ENCODE measurements at regions not wholly inside any gene's neighbourhood (a gene's known extent, or its start where the extent isn't known, plus 50 kb on each side); places are given as distances from the start of the nearest gene placed in this dataset.
A peak's percentile ranks its signal among the peaks of the same experiment; 100 is the strongest.

DNA sequence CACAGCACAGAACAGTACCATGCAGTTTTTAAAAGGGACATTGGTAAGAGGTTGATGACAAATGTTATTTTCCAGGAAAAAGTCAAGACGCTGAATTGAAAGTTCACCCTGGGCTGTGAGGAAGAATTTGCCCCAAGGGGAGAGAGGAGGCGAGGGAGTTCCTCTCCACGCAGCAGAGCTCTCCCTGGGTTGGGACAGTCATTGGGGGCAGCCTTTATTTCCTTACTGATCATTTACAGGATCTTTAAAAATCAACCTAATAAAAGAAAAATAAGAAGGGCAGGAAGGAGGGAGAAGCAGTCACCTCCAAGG lies 49.9 kb upstream of the WNT7B start:
- Histone ChIP-seq H3K4me1 (ENCODE audit: control insufficient read depth, insufficient read depth, low read length) (peaks cover 4% of the 10 kb centered on the region), H3K27me3 (replicated peaks; ENCODE audit: control insufficient read depth, insufficient read depth, low read length) (no peaks in the 10 kb centered on the region), H3K9me3 (ENCODE audit: control insufficient read depth, low read length) (no peaks in the 10 kb centered on the region), H3K4me3 (ENCODE audit: low read length) (peak overlapping the region; percentile 79), H3K9ac (ENCODE audit: low read length) (peak overlapping the region; percentile 81), H3K36me3 (ENCODE audit: control insufficient read depth, insufficient read depth, low read length, severe bottlenecking) (no peaks in the 10 kb centered on the region)
- no peak for DNase-seq (ENCODE audit: low read depth)

DNA sequence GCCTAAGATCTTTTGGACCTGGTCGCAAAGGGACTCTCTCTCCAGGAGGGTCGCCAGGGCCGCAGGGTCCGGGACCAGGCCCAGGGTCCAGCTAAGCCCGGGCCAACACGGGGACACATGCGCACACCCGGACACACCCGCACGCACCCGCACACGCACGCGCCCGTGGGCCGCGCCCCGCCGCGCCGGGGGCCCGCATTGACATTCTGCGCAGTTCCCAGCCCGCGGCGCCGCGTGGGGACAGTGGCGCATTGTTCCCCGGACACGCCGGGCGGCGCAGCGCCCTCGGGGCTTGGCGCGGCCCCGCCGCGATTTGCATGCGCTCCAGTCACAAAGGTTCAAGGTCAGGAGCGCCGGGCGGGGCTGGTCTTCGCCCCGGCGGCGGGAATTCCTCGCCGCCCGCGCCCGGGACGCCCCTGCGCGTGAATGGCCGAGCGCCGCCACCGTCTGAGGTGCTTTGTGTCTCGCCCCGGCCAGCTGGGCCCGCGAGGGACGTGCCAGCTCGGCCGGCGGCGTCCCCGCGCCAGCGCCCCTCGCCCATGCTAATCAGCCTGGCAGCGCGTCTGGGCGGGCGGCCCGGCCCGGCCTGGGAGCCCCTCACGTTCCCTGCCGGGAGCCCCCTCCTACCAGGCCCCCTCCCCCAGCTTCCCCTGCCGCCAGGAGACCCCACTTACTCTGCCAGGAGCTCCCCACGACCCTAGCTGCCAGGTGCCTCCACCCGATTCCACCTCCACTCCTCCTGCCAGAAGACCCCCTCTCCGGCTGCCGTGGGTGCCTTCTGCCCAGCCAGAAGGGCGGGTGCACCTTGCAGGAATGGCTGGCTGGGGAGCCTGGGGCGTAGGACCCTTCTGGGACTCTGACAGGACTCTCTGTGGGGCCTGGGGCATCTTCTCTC lies 50.5 kb upstream of the WNT7B start:
- peak; percentile 63 for DNase-seq (ENCODE audit: low read depth)
- Histone ChIP-seq H3K9ac (ENCODE audit: low read length) (peak overlapping the region; percentile 81), H3K9me3 (ENCODE audit: control insufficient read depth, low read length) (no peaks in the 10 kb centered on the region), H3K36me3 (ENCODE audit: control insufficient read depth, insufficient read depth, low read length, severe bottlenecking) (no peaks in the 10 kb centered on the region), H3K4me1 (ENCODE audit: control insufficient read depth, insufficient read depth, low read length) (peaks cover 4% of the 10 kb centered on the region), H3K27me3 (replicated peaks; ENCODE audit: control insufficient read depth, insufficient read depth, low read length) (no peaks in the 10 kb centered on the region), H3K4me3 (ENCODE audit: low read length) (peak overlapping the region; percentile 79)

DNA sequence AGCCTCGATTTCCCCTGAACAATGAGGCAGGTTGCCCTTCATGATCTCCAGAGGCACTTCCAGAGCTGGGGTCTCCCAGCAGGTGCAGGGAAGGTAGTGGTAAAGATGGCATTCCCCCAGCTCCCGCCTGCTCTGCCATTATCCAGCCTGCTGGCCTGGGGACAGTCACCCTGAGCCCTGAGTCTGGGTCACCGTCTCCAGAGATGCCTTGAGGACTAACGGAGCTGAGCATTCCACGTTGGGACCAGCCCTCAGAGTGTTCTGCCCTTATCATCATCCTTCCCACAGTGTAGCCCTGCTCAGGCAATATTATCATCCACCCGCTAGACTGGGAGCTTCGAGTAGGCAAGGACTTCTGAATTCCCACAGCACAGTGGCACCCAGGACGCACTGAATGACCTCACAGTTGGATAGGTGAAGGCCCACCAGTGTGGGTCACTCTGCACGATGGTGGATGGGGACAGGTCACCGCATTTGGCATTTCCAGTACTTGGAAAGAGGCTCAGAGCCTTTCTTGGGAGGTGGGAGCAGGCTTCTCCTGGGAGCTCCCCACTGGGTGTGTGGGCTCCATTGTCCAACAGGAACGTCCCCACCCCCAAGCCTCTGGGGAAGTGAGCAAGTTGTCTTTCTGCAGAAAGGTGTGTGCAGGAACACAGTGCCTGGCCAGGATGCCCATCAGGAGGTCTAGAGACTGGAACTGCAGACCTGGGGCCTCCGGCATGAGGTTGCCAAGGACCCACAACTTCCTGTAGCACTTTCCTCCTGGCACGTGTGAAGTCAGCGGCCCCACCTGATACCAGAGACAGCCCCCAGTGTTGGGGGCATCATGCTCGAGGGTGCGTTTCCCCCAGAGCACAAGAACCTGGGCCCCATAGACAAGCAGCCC lies 51.4 kb upstream of the WNT7B start:
- Histone ChIP-seq H3K4me1 (ENCODE audit: control insufficient read depth, insufficient read depth, low read length) (peaks cover 4% of the 10 kb centered on the region), H3K36me3 (ENCODE audit: control insufficient read depth, insufficient read depth, low read length, severe bottlenecking) (no peaks in the 10 kb centered on the region), H3K9me3 (ENCODE audit: control insufficient read depth, low read length) (no peaks in the 10 kb centered on the region), H3K27me3 (replicated peaks; ENCODE audit: control insufficient read depth, insufficient read depth, low read length) (no peaks in the 10 kb centered on the region), H3K4me3 (ENCODE audit: low read length) (no peak overlapping the region), H3K9ac (ENCODE audit: low read length) (no peak overlapping the region)
- DNase-seq (ENCODE audit: low read depth) = no peak

DNA sequence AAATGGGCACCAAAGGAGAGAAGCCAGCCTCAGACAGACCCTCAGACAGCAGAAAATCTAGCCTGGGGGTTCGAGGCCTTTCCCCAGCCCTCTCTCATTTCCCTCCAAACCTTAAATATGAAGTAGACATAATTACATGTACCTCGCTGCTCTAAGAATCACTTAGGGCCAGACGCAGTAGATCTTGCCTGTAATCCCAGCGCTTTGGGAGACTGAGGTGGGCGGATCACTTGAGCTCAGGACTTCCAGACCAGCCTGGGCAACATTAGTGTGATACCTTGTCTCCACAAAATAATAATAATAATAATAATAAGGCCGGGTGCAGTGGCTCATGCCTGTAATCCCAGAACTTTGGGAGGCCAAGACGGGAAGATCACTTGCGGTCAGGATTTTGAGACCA lies 52.1 kb upstream of the WNT7B start:
- Histone ChIP-seq H3K4me3 (ENCODE audit: low read length) (no peak overlapping the region), H3K9ac (ENCODE audit: low read length) (no peak overlapping the region), H3K36me3 (ENCODE audit: control insufficient read depth, insufficient read depth, low read length, severe bottlenecking) (no peaks in the 10 kb centered on the region), H3K27me3 (replicated peaks; ENCODE audit: control insufficient read depth, insufficient read depth, low read length) (no peaks in the 10 kb centered on the region), H3K4me1 (ENCODE audit: control insufficient read depth, insufficient read depth, low read length) (peaks cover 9% of the 10 kb centered on the region), H3K9me3 (ENCODE audit: control insufficient read depth, low read length) (no peaks in the 10 kb centered on the region)
- no peak for DNase-seq (ENCODE audit: low read depth)

DNA sequence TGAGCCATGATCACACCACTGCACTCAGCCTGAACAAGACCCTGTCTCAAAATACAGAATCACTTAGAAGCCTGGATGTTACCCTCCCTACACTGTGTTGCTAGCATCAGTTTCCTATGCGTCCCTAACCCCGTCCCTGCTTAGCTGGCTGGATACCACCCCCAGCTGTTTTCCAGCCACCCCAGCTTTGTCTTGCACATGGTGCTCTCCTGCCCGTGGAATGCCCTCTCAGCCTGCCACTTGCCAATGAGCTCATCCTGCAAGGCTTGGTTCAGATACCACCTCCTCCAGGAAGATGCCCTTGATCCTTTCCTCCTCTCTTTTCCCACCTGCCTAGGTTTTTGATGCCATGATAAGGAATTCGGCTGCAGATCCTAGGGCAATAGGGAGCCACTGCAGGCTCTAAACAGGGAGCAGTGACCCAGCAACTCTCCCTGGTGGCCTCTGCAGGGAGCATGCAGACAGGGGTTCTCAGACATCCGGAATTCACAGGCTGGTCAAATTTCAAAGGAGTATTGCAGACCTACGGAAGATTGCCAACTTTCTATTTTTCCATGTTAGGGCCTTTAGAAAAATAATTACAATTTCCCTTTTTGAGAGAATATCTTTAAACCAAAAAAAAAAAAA lies 52.7 kb upstream of the WNT7B start:
- no peaks in the 10 kb centered on the region for H3K27me3 ChIP-seq (replicated peaks; ENCODE audit: control insufficient read depth, insufficient read depth, low read length)

DNA sequence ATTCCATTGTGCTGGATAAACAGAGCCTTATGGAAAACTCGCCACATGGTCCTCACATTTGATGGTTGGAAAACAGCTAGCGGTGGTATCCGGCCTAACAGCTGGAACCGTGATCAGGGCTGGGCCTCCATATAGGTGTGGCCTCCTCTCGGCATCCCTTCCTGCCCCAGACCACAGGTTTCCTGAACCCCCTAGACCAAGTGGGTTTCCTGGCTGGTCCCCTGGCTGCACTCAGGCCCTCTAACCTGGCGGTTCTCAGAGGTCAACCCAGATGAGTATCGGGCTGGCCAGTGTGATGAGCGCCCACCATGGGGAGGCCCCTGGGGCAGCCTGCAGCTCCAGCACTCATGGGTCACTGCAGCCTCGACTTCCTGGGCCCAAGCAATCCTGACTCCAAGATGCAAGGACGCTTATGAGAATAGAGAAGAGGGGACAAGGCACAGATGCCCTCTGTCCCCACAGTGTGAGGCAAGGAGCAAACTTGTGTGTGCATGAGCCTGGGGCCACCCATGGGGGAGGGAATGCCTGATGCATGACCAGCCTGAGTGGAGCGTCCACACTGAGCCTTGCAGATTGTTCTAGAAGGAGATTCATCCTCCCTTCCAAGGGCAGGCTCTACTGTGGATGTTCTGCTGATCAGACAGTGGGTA lies 53.4 kb upstream of the WNT7B start:
- H3K9me3 ChIP-seq (ENCODE audit: control insufficient read depth, low read length) = no peaks in the 10 kb centered on the region
- no peak for DNase-seq (ENCODE audit: low read depth)
- H3K4me1 ChIP-seq (ENCODE audit: control insufficient read depth, insufficient read depth, low read length) = peaks cover 18% of the 10 kb centered on the region
- H3K9ac ChIP-seq (ENCODE audit: low read length) = no peak overlapping the region
- no peak overlapping the region for H3K4me3 ChIP-seq (ENCODE audit: low read length)
- no peaks in the 10 kb centered on the region for H3K36me3 ChIP-seq (ENCODE audit: control insufficient read depth, insufficient read depth, low read length, severe bottlenecking)
- no peaks in the 10 kb centered on the region for H3K27me3 ChIP-seq (replicated peaks; ENCODE audit: control insufficient read depth, insufficient read depth, low read length)

More for the DNA sequence above, 52.7 kb upstream of the WNT7B start:
- Histone ChIP-seq H3K9me3 (ENCODE audit: control insufficient read depth, low read length) (no peaks in the 10 kb centered on the region), H3K4me3 (ENCODE audit: low read length) (no peak overlapping the region), H3K4me1 (ENCODE audit: control insufficient read depth, insufficient read depth, low read length) (peaks cover 12% of the 10 kb centered on the region), H3K36me3 (ENCODE audit: control insufficient read depth, insufficient read depth, low read length, severe bottlenecking) (no peaks in the 10 kb centered on the region), H3K9ac (ENCODE audit: low read length) (no peak overlapping the region)
- DNase-seq (ENCODE audit: low read depth) = no peak

DNA sequence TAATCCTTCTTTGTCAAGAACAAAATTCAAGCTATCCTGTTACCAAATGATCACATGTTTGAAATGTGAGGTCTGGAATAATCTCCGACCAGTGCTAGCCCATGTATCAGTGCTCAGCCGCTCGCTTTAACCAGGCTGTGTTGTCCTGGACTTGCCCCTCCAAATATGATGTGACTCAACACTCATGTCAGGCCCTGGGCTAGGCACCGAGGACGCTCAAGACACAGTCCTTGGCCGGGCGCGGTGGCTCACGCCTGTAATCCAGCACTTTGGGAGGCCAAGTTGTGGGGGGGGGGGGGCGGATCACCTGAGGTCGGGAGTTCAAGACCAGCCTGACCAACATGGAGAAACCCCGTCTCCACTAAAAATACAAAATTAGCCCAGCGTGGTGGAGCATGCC lies 54.1 kb upstream of the WNT7B start:
- H3K36me3 ChIP-seq (ENCODE audit: control insufficient read depth, insufficient read depth, low read length, severe bottlenecking) = no peaks in the 10 kb centered on the region
- H3K9ac ChIP-seq (ENCODE audit: low read length) = no peak overlapping the region
- no peak overlapping the region for H3K4me3 ChIP-seq (ENCODE audit: low read length)
- H3K4me1 ChIP-seq (ENCODE audit: control insufficient read depth, insufficient read depth, low read length) = peaks cover 18% of the 10 kb centered on the region
- no peaks in the 10 kb centered on the region for H3K9me3 ChIP-seq (ENCODE audit: control insufficient read depth, low read length)
- H3K27me3 ChIP-seq (replicated peaks; ENCODE audit: control insufficient read depth, insufficient read depth, low read length) = no peaks in the 10 kb centered on the region
- no peak for DNase-seq (ENCODE audit: low read depth)

DNA sequence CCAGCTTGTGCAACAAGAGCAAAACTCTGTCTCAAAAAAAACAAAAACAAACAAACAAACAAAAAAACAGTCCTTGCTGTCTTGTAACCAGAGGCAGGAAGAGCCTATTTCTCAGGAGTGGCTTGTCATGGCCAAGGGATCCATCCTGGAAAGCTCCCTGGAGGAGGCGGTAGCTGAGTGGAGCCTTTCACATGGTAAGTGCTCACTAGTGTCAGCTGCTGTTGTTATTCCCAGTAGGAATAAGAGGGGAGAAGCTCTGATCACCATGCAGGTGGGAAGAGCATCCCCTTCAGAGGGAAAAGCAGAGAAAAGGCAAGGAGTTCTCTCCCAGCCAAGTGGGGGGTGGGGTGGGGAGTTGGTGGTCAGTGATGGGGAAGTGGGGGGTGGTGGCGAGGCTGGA lies 54.6 kb upstream of the WNT7B start:
- Histone ChIP-seq H3K4me1 (ENCODE audit: control insufficient read depth, insufficient read depth, low read length) (peaks cover 22% of the 10 kb centered on the region), H3K9ac (ENCODE audit: low read length) (no peak overlapping the region), H3K27me3 (replicated peaks; ENCODE audit: control insufficient read depth, insufficient read depth, low read length) (no peaks in the 10 kb centered on the region), H3K36me3 (ENCODE audit: control insufficient read depth, insufficient read depth, low read length, severe bottlenecking) (no peaks in the 10 kb centered on the region), H3K4me3 (ENCODE audit: low read length) (no peak overlapping the region), H3K9me3 (ENCODE audit: control insufficient read depth, low read length) (no peaks in the 10 kb centered on the region)
- no peak for DNase-seq (ENCODE audit: low read depth)

DNA sequence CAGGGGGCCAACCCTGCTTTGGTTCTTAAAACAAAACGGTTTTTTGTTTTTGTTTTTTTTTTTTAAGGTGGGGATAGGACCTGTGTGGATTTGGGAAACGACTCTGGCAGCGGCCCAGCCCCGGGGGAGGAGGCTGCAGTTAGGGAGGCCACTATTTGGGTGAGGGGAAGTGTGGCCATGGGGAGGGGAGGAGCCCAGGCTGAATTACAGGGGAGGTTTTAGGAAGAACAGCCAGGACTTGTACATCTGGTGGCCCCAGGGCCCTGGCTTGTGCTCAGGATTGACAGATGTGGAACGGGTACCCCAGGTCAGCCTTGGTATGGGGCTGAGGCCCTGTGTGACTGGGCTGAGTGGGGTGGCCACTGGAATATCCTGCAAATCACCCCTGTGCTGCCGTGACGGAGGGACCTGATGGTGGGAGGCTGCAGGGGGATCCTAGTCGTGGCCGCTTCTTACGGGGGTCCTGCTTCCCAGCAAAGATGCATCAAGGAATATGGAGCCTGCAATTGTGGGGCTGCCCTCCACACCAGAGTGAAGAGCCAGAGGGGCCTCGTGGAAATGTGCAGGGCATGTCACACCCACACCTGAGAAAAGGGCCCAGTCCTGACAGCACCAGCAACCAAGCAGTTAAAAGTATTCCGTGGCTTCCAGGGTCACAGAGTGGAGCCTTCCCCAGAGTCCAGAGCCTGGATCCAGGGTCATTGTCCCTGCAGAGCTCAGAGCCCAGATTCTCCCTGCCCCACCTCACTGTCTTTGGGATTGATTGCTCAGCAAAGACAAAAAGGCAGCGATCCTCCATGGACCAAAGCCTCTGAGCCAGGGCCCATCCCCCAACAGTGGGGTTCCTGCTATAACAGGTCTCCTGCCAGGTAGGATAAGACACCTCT lies 55.2 kb upstream of the WNT7B start:
- DNase-seq (ENCODE audit: low read depth) = no peak
- no peaks in the 10 kb centered on the region for H3K27me3 ChIP-seq (replicated peaks; ENCODE audit: control insufficient read depth, insufficient read depth, low read length)
- peaks cover 25% of the 10 kb centered on the region for H3K4me1 ChIP-seq (ENCODE audit: control insufficient read depth, insufficient read depth, low read length)
- no peaks in the 10 kb centered on the region for H3K36me3 ChIP-seq (ENCODE audit: control insufficient read depth, insufficient read depth, low read length, severe bottlenecking)
- no peak overlapping the region for H3K4me3 ChIP-seq (ENCODE audit: low read length)
- no peak overlapping the region for H3K9ac ChIP-seq (ENCODE audit: low read length)
- no peaks in the 10 kb centered on the region for H3K9me3 ChIP-seq (ENCODE audit: control insufficient read depth, low read length)
